K562 (cell line): ENCODE measurements at regions not wholly inside any gene's neighbourhood (a gene's known extent, or its start where the extent isn't known, plus 50 kb on each side); places are given as distances from the start of the nearest gene placed in this dataset.

Source experiments
- EZH2 ChIP-seq: IDR thresholded peaks from 2 replicates; pipeline ENCODE4 v1.6.1; 2012; ENCODE audit warnings: low read depth, mild to moderate bottlenecking, inconsistent platforms, low read length, borderline replicate concordance
- FOXK2 ChIP-seq, 2 experiments: fragments of 450-650 bp; IDR thresholded peaks in 1 of 2; conservative IDR thresholded peaks in 1 of 2; 2 replicates each; pipeline ENCODE4 v1.6.1; 2016; ENCODE audit warnings: low read depth in 2 of 2, mild to moderate bottlenecking in 1 of 2
- NBN ChIP-seq: fragments of 450-650 bp; IDR thresholded peaks from 2 replicates; pipeline ENCODE4 v1.6.1; 2016; ENCODE audit warnings: low read depth, mild to moderate bottlenecking
- NFIC ChIP-seq: fragments of 450-650 bp; IDR thresholded peaks from 2 replicates; pipeline ENCODE4 v1.6.1; 2017; ENCODE audit warnings: mild to moderate bottlenecking, inconsistent platforms
- SREBF1 ChIP-seq: fragments of 150-350 bp; IDR thresholded peaks from 2 replicates; pipeline ENCODE4 v1.6.1; 2014; ENCODE audit warnings: antibody characterized with exemption, low read depth, low read length, borderline replicate concordance
- ZNF24 ChIP-seq: fragments of 450-650 bp; IDR thresholded peaks from 2 replicates; pipeline ENCODE4 v1.6.1; 2016
- ZNF324 ChIP-seq: fragments of 250-450 bp; sonication (Bioruptor Pico); IDR thresholded peaks from 2 replicates; pipeline ENCODE4 v1.4.0; 2020; ENCODE audit warnings: mild to moderate bottlenecking
- ZNF589 ChIP-seq: fragments of 200-800 bp; sonication (Bioruptor generic); IDR thresholded peaks from 2 replicates; pipeline ENCODE4 v1.6.1; 2016; ENCODE audit warnings: low read depth, missing genetic modification characterization, missing compliant biosample characterization
- TF ChIP-seq, protein P1 (sequence below): sonication (generic); formaldehyde crosslinking; IDR thresholded peaks from 2 replicates; pipeline ENCODE4 v1.8.1; 2023; ENCODE audit warnings: mild to moderate bottlenecking, missing genetic modification reagents
- TF ChIP-seq, protein P2 (sequence below), 2 experiments: IDR thresholded peaks; 2 replicates each; pipeline ENCODE4 v1.6.1; 2012; ENCODE audit warnings: improper control_type of control experiment in 2 of 2, low read depth in 2 of 2, low read length in 2 of 2, borderline replicate concordance in 1 of 2
- TF ChIP-seq, protein P3 (sequence below), 3 experiments: IDR thresholded peaks in 2 of 3; conservative IDR thresholded peaks in 1 of 3; 2 replicates each; pipeline ENCODE4 v1.5.1; 2011 to 2012; ENCODE audit warnings: low read length in 3 of 3, mild to moderate bottlenecking in 3 of 3, control low read depth in 2 of 3, improper control_type of control experiment in 1 of 3, inconsistent platforms in 1 of 3, low read depth in 1 of 3, mixed read lengths in 1 of 3, moderate library complexity in 1 of 3; ENCODE audit not compliant: insufficient read depth in 2 of 3
- TF ChIP-seq, protein P4 (sequence below): fragments of 450-650 bp; IDR thresholded peaks from 2 replicates; pipeline ENCODE4 v1.6.1; 2016
- TF ChIP-seq, protein P5 (sequence below): sonication (generic); formaldehyde crosslinking; IDR thresholded peaks from 2 replicates; pipeline ENCODE4 v1.8.0; 2022; ENCODE audit warnings: missing genetic modification reagents, mild to moderate bottlenecking, moderate library complexity, borderline replicate concordance

DNA sequence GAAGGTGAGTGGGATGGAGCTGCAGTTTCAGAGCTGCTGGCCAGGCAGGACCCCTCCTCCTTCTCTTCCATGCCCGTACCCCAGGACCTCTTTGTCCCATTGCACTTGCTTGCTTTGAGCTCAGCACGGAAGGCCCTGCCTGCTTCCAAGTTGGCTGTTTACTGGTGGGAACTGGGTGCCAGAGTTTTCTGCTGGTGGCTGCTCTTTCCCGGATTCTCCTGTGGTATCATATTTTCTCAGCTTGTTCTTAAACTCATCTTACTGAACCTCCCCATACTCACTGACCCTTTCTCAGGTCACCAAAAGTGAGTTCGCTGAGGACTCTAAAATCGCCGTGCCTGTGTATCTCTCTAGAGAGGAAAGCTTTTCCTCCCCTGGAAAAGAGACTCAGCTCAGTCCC, 297.7 kb upstream of the TNP1 start:
- TF ChIP-seq, protein P1, sequence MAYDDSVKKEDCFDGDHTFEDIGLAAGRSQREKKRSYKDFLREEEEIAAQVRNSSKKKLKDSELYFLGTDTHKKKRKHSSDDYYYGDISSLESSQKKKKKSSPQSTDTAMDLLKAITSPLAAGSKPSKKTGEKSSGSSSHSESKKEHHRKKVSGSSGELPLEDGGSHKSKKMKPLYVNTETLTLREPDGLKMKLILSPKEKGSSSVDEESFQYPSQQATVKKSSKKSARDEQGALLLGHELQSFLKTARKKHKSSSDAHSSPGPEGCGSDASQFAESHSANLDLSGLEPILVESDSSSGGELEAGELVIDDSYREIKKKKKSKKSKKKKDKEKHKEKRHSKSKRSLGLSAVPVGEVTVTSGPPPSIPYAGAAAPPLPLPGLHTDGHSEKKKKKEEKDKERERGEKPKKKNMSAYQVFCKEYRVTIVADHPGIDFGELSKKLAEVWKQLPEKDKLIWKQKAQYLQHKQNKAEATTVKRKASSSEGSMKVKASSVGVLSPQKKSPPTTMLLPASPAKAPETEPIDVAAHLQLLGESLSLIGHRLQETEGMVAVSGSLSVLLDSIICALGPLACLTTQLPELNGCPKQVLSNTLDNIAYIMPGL = no peak
- no peak for TF ChIP-seq ZNF24
- TF ChIP-seq, protein P2, sequence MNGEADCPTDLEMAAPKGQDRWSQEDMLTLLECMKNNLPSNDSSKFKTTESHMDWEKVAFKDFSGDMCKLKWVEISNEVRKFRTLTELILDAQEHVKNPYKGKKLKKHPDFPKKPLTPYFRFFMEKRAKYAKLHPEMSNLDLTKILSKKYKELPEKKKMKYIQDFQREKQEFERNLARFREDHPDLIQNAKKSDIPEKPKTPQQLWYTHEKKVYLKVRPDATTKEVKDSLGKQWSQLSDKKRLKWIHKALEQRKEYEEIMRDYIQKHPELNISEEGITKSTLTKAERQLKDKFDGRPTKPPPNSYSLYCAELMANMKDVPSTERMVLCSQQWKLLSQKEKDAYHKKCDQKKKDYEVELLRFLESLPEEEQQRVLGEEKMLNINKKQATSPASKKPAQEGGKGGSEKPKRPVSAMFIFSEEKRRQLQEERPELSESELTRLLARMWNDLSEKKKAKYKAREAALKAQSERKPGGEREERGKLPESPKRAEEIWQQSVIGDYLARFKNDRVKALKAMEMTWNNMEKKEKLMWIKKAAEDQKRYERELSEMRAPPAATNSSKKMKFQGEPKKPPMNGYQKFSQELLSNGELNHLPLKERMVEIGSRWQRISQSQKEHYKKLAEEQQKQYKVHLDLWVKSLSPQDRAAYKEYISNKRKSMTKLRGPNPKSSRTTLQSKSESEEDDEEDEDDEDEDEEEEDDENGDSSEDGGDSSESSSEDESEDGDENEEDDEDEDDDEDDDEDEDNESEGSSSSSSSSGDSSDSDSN (IDR thresholded peaks at IDR 0.05; ENCODE audit: borderline replicate concordance in 1 of 2, low read depth in 2 of 2, low read length in 2 of 2) = no peak
- TF ChIP-seq NFIC = no peak
- TF ChIP-seq SREBF1 = no peak
- TF ChIP-seq, protein P3, sequence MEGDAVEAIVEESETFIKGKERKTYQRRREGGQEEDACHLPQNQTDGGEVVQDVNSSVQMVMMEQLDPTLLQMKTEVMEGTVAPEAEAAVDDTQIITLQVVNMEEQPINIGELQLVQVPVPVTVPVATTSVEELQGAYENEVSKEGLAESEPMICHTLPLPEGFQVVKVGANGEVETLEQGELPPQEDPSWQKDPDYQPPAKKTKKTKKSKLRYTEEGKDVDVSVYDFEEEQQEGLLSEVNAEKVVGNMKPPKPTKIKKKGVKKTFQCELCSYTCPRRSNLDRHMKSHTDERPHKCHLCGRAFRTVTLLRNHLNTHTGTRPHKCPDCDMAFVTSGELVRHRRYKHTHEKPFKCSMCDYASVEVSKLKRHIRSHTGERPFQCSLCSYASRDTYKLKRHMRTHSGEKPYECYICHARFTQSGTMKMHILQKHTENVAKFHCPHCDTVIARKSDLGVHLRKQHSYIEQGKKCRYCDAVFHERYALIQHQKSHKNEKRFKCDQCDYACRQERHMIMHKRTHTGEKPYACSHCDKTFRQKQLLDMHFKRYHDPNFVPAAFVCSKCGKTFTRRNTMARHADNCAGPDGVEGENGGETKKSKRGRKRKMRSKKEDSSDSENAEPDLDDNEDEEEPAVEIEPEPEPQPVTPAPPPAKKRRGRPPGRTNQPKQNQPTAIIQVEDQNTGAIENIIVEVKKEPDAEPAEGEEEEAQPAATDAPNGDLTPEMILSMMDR (IDR thresholded peaks at IDR 0.05 in 2 of 3, conservative IDR thresholded peaks at IDR 0.05 in 1 of 3; ENCODE audit: insufficient read depth in 2 of 3, low read depth in 1 of 3, low read length in 3 of 3) = no peak
- TF ChIP-seq ZNF324 (CRISPR knock-in tag) = no peak
- TF ChIP-seq, protein P4, sequence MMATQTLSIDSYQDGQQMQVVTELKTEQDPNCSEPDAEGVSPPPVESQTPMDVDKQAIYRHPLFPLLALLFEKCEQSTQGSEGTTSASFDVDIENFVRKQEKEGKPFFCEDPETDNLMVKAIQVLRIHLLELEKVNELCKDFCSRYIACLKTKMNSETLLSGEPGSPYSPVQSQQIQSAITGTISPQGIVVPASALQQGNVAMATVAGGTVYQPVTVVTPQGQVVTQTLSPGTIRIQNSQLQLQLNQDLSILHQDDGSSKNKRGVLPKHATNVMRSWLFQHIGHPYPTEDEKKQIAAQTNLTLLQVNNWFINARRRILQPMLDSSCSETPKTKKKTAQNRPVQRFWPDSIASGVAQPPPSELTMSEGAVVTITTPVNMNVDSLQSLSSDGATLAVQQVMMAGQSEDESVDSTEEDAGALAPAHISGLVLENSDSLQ = no peak
- TF ChIP-seq, protein P5, sequence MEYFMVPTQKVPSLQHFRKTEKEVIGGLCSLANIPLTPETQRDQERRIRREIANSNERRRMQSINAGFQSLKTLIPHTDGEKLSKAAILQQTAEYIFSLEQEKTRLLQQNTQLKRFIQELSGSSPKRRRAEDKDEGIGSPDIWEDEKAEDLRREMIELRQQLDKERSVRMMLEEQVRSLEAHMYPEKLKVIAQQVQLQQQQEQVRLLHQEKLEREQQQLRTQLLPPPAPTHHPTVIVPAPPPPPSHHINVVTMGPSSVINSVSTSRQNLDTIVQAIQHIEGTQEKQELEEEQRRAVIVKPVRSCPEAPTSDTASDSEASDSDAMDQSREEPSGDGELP (CRISPR knock-in tag) = no peak
- no peak for TF ChIP-seq NBN
- no peak for TF ChIP-seq FOXK2 (conservative IDR thresholded peaks at IDR 0.05 in 1 of 2, IDR thresholded peaks at IDR 0.05 in 1 of 2; ENCODE audit: low read depth in 2 of 2)
- no peak for TF ChIP-seq ZNF589 (CRISPR knock-in tag)
- no peak for TF ChIP-seq EZH2
